HEK293 (cell line): ENCODE measurements at regions not wholly inside any gene's neighbourhood (a gene's known extent, or its start where the extent isn't known, plus 50 kb on each side); places are given as distances from the start of the nearest gene placed in this dataset.

Experiments
- CTCF ChIA-PET: fragments of 350-600 bp; formaldehyde crosslinking; extraction: SDS; loops from one replicate; lab custom pipeline; 2021; ENCODE audit warnings: antibody characterized with exemption; lab: Yijun Ruan, JAX
- POLR2A ChIA-PET: fragments of 300-600 bp; formaldehyde crosslinking; extraction: SDS; loops from one replicate; lab custom pipeline; 2020; ENCODE audit warnings: antibody characterized with exemption, inconsistent platforms; lab: Yijun Ruan, JAX
- H3K27ac ChIP-seq: fragments of 200-500 bp; sonication (Bioruptor generic); 2 replicates; pipeline ENCODE4 v1.5.1; 2014; ENCODE audit warnings: low read depth, low read length, control low read depth, inconsistent platforms; ENCODE audit errors: extremely low read depth
- H3K36me3 ChIP-seq, 2 experiments: fragments of 200-500 bp in 1 of 2; sonication (Bioruptor generic) in 1 of 2; 1 replicate in 1 of 2; 2 replicates in 1 of 2; pipeline ENCODE4 v1.5.1; 2014 to 2017; ENCODE audit warnings: inconsistent platforms in 2 of 2, low read length in 2 of 2; ENCODE audit not compliant: control insufficient read depth in 2 of 2, insufficient read depth in 1 of 2
- H3K4me1 ChIP-seq: fragments of 200-500 bp; sonication (Bioruptor generic); 2 replicates; pipeline ENCODE4 v1.5.1; 2014; ENCODE audit warnings: mild to moderate bottlenecking, low read length, inconsistent platforms; ENCODE audit not compliant: control insufficient read depth, insufficient read depth
- H3K4me3 ChIP-seq: 2 replicates; pipeline ENCODE4 v1.5.1; 2011; ENCODE audit warnings: low read depth, mild to moderate bottlenecking, control low read depth, low read length, moderate library complexity
- H3K9me3 ChIP-seq: fragments of 200-500 bp; sonication (Bioruptor generic); 2 replicates; pipeline ENCODE4 v1.5.1; 2014; ENCODE audit warnings: low read depth, low read length, inconsistent platforms; ENCODE audit not compliant: control insufficient read depth, insufficient read depth
- BCL11B ChIP-seq: fragments of 450-650 bp; formaldehyde crosslinking; IDR thresholded peaks from 2 replicates; pipeline ENCODE4 v1.5.1; 2016; ENCODE audit warnings: low read depth, missing biosample characterization, missing genetic modification characterization
- ELK4 ChIP-seq: IDR thresholded peaks from 2 replicates; pipeline ENCODE4 v1.6.1; 2011; ENCODE audit warnings: mild to moderate bottlenecking, low read depth, low read length, borderline replicate concordance
- FEZF1 ChIP-seq: fragments of 450-650 bp; formaldehyde crosslinking; IDR thresholded peaks from 2 replicates; pipeline ENCODE4 v1.5.1; 2016; ENCODE audit warnings: missing biosample characterization, missing genetic modification characterization
- HOXC10 ChIP-seq: sonication (generic); formaldehyde crosslinking; IDR thresholded peaks from 2 replicates; pipeline ENCODE4 v1.8.1; 2023; ENCODE audit warnings: mild to moderate bottlenecking, missing genetic modification reagents
- HOXD13 ChIP-seq: sonication (generic); formaldehyde crosslinking; IDR thresholded peaks from 2 replicates; pipeline ENCODE4 v1.8.0; 2022; ENCODE audit warnings: missing genetic modification reagents, borderline replicate concordance
- KLF10 ChIP-seq: fragments of 450-650 bp; IDR thresholded peaks from 2 replicates; pipeline ENCODE4 v1.5.1; 2018; ENCODE audit warnings: missing biosample characterization, mild to moderate bottlenecking, missing genetic modification characterization
- KLF8 ChIP-seq: fragments of 450-650 bp; formaldehyde crosslinking; IDR thresholded peaks from 2 replicates; pipeline ENCODE4 v1.5.1; 2016; ENCODE audit warnings: missing biosample characterization, missing genetic modification characterization
- OSR2 ChIP-seq: fragments of 450-650 bp; formaldehyde crosslinking; IDR thresholded peaks from 2 replicates; pipeline ENCODE4 v1.5.1; 2016; ENCODE audit warnings: missing biosample characterization, missing genetic modification characterization
- PRDM10 ChIP-seq: fragments of 450-650 bp; formaldehyde crosslinking; IDR thresholded peaks from 2 replicates; pipeline ENCODE4 v1.5.1; 2016; ENCODE audit warnings: missing biosample characterization, missing genetic modification characterization
- REPIN1 ChIP-seq: fragments of 450-650 bp; formaldehyde crosslinking; IDR thresholded peaks from 2 replicates; pipeline ENCODE4 v1.5.1; 2017; ENCODE audit warnings: missing biosample characterization, missing genetic modification characterization, low read depth
- YY1 ChIP-seq: fragments of 450-650 bp; formaldehyde crosslinking; IDR thresholded peaks from 2 replicates; pipeline ENCODE4 v1.5.1; 2018; ENCODE audit warnings: missing biosample characterization, missing genetic modification characterization
- ZBTB7A ChIP-seq: fragments of 450-650 bp; formaldehyde crosslinking; IDR thresholded peaks from 2 replicates; pipeline ENCODE4 v1.5.1; 2016; ENCODE audit warnings: low read depth, missing biosample characterization, missing genetic modification characterization
- ZNF10 ChIP-seq: fragments of 450-650 bp; formaldehyde crosslinking; IDR thresholded peaks from 2 replicates; pipeline ENCODE4 v1.5.1; 2017; ENCODE audit warnings: missing biosample characterization, missing genetic modification characterization
- ZNF112 ChIP-seq: fragments of 450-650 bp; formaldehyde crosslinking; IDR thresholded peaks from 2 replicates; pipeline ENCODE4 v1.5.0; 2017; ENCODE audit warnings: missing biosample characterization, missing genetic modification characterization
- ZNF121 ChIP-seq: fragments of 450-650 bp; formaldehyde crosslinking; IDR thresholded peaks from 2 replicates; pipeline ENCODE4 v1.5.1; 2016; ENCODE audit warnings: missing biosample characterization, missing genetic modification characterization
- ZNF155 ChIP-seq: fragments of 450-650 bp; formaldehyde crosslinking; IDR thresholded peaks from 2 replicates; pipeline ENCODE4 v1.5.1; 2016; ENCODE audit warnings: missing biosample characterization, missing genetic modification characterization
- ZNF24 ChIP-seq: fragments of 450-650 bp; formaldehyde crosslinking; IDR thresholded peaks from 2 replicates; pipeline ENCODE4 v1.5.1; 2016; ENCODE audit warnings: missing biosample characterization, missing genetic modification characterization
- ZNF248 ChIP-seq: fragments of 450-650 bp; formaldehyde crosslinking; IDR thresholded peaks from 2 replicates; pipeline ENCODE4 v1.5.1; 2017; ENCODE audit warnings: missing biosample characterization, missing genetic modification characterization
- ZNF292 ChIP-seq: fragments of 450-650 bp; formaldehyde crosslinking; IDR thresholded peaks from 2 replicates; pipeline ENCODE4 v1.5.1; 2016; ENCODE audit warnings: low read depth, missing biosample characterization, missing genetic modification characterization, borderline replicate concordance
- ZNF37A ChIP-seq: fragments of 450-650 bp; IDR thresholded peaks from 2 replicates; pipeline ENCODE4 v1.5.1; 2018; ENCODE audit warnings: missing biosample characterization, missing genetic modification characterization
- ZNF394 ChIP-seq: fragments of 450-650 bp; formaldehyde crosslinking; IDR thresholded peaks from 2 replicates; pipeline ENCODE4 v1.5.1; 2016; ENCODE audit warnings: missing biosample characterization, missing genetic modification characterization, mild to moderate bottlenecking, moderate library complexity, borderline replicate concordance
- ZNF701 ChIP-seq: fragments of 450-650 bp; formaldehyde crosslinking; IDR thresholded peaks from 2 replicates; pipeline ENCODE4 v1.5.1; 2016; ENCODE audit warnings: missing biosample characterization, missing genetic modification characterization
- ZNF707 ChIP-seq: fragments of 450-650 bp; formaldehyde crosslinking; IDR thresholded peaks from 2 replicates; pipeline ENCODE4 v1.5.1; 2016; ENCODE audit warnings: missing biosample characterization, missing genetic modification characterization
- ZNF837 ChIP-seq: fragments of 450-650 bp; formaldehyde crosslinking; IDR thresholded peaks from 2 replicates; pipeline ENCODE4 v1.5.1; 2016; ENCODE audit warnings: missing biosample characterization, missing genetic modification characterization
- ZSCAN30 ChIP-seq: fragments of 450-650 bp; IDR thresholded peaks from 2 replicates; pipeline ENCODE4 v1.5.1; 2018; ENCODE audit warnings: missing biosample characterization, mild to moderate bottlenecking, missing genetic modification characterization, moderate library complexity
- TF ChIP-seq, protein P1 (sequence below): sonication (generic); formaldehyde crosslinking; IDR thresholded peaks from 2 replicates; pipeline ENCODE4 v1.8.1; 2022; ENCODE audit warnings: mild to moderate bottlenecking, moderate library complexity, missing genetic modification reagents
- TF ChIP-seq, protein P2 (sequence below): fragments of 450-650 bp; formaldehyde crosslinking; IDR thresholded peaks from 2 replicates; pipeline ENCODE4 v1.5.1; 2016; ENCODE audit warnings: missing biosample characterization, missing genetic modification characterization

GRCh38 chr6:44047179-44047546, 80.1 kb downstream of the MRPL14 start (continued):
- TF ChIP-seq REPIN1 (tag by site-specific recombination) = no peak
- TF ChIP-seq HOXC10 (CRISPR knock-in tag) = no peak
- TF ChIP-seq KLF8 (tag by site-specific recombination) = no peak
- TF ChIP-seq ZNF24 = no peak
- TF ChIP-seq BCL11B (tag by site-specific recombination) = no peak
- no peak for TF ChIP-seq ZBTB7A
- no peak for TF ChIP-seq ZNF248 (tag by site-specific recombination)

GRCh38 chr6:44046516-44047178, 80.6 kb downstream of the MRPL14 start:
- no peak overlapping the region for H3K4me3 ChIP-seq
- H3K4me1 ChIP-seq = peaks cover 7% of the 10 kb centered on the region; the same call in 1 of the 2 replicates
- CTCF ChIA-PET = no interaction called here
- H3K9me3 ChIP-seq = no peaks in the 10 kb centered on the region
- no peaks in the 10 kb centered on the region for H3K36me3 ChIP-seq
- no peak overlapping the region for H3K27ac ChIP-seq
- POLR2A ChIA-PET = interaction anchor here (1.2 kb wide), 1 partner anchor 417 kb away, joined by 3 read pairs; the partner anchor contains the start of gene GTPBP2
- TF ChIP-seq YY1 (tag by site-specific recombination) = no peak
- no peak for TF ChIP-seq ZNF292 (tag by site-specific recombination)
- TF ChIP-seq ZNF10 (tag by site-specific recombination) = no peak
- no peak for TF ChIP-seq ZNF37A (tag by site-specific recombination)
- no peak for TF ChIP-seq OSR2 (tag by site-specific recombination)
- TF ChIP-seq, protein P1, sequence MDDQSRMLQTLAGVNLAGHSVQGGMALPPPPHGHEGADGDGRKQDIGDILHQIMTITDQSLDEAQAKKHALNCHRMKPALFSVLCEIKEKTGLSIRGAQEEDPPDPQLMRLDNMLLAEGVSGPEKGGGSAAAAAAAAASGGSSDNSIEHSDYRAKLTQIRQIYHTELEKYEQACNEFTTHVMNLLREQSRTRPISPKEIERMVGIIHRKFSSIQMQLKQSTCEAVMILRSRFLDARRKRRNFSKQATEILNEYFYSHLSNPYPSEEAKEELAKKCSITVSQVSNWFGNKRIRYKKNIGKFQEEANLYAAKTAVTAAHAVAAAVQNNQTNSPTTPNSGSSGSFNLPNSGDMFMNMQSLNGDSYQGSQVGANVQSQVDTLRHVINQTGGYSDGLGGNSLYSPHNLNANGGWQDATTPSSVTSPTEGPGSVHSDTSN (CRISPR knock-in tag) = no peak
- no peak for TF ChIP-seq ZNF112
- no peak for TF ChIP-seq ZNF707 (tag by site-specific recombination)
- TF ChIP-seq HOXD13 = no peak
- no peak for TF ChIP-seq ZNF394 (tag by site-specific recombination)
- no peak for TF ChIP-seq ZNF837 (tag by site-specific recombination)
- TF ChIP-seq KLF10 (tag by site-specific recombination) = no peak
- no peak for TF ChIP-seq ZSCAN30 (tag by site-specific recombination)
- TF ChIP-seq ELK4 = no peak
- TF ChIP-seq, protein P2, sequence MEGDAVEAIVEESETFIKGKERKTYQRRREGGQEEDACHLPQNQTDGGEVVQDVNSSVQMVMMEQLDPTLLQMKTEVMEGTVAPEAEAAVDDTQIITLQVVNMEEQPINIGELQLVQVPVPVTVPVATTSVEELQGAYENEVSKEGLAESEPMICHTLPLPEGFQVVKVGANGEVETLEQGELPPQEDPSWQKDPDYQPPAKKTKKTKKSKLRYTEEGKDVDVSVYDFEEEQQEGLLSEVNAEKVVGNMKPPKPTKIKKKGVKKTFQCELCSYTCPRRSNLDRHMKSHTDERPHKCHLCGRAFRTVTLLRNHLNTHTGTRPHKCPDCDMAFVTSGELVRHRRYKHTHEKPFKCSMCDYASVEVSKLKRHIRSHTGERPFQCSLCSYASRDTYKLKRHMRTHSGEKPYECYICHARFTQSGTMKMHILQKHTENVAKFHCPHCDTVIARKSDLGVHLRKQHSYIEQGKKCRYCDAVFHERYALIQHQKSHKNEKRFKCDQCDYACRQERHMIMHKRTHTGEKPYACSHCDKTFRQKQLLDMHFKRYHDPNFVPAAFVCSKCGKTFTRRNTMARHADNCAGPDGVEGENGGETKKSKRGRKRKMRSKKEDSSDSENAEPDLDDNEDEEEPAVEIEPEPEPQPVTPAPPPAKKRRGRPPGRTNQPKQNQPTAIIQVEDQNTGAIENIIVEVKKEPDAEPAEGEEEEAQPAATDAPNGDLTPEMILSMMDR = no peak
- no peak for TF ChIP-seq PRDM10
- no peak for TF ChIP-seq ZNF121 (tag by site-specific recombination)
- TF ChIP-seq FEZF1 (tag by site-specific recombination) = no peak
- TF ChIP-seq ZNF701 = no peak
- no peak for TF ChIP-seq ZNF155
- TF ChIP-seq, all 188 proteins: peak for 0
